T-helper 1 cell treated with Interleukin-12 subunit alpha and Interleukin-12 subunit beta and Interleukin-4 antibody, amounts not matched to agents 30 ng/mL and 1 ng/mL, for 36 hours (primary cell): ENCODE measurements at regions not wholly inside any gene's neighbourhood (a gene's known extent, or its start where the extent isn't known, plus 50 kb on each side); places are given as distances from the start of the nearest gene placed in this dataset.

ENCODE experiments used
- intact Hi-C: fragments of 100-400 bp; cut with micrococcal nuclease; formaldehyde crosslinking; loops from one replicate; pipeline ENCODE4 v1.15.1; 2024

DNA sequence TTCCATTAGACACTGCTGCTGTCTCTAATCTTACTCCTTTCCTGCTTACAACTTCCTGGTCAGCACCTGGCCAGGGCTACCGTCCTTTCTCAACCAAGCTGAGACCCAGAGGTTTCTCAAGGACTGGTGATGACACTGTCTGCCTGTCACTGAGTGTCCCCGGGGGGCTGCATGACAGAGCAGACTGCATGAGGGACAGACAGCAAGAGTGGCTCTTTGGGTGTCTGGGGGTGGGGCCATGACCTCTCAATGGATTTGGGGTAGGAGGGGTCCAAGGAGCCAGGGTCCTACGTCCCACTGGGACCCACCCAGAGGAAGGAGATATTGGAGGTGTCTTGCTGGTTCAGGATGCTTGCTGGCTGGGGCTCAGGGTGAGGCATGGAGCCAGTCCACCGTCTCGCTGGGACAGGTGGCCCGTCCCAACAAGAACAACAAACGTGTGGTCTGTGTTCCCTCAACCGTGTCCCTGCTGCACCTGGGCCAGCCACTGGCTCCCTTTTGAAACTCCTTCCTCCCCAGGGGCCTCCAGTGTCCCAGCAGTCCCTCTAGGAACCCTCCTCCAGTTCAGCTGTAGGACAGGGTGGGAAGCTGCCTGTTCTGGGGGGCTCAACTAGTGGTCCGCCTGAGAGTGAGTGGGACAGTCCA, 344.6 kb upstream of the AJAP1 start:
- intact Hi-C loops, result no loop called here

DNA sequence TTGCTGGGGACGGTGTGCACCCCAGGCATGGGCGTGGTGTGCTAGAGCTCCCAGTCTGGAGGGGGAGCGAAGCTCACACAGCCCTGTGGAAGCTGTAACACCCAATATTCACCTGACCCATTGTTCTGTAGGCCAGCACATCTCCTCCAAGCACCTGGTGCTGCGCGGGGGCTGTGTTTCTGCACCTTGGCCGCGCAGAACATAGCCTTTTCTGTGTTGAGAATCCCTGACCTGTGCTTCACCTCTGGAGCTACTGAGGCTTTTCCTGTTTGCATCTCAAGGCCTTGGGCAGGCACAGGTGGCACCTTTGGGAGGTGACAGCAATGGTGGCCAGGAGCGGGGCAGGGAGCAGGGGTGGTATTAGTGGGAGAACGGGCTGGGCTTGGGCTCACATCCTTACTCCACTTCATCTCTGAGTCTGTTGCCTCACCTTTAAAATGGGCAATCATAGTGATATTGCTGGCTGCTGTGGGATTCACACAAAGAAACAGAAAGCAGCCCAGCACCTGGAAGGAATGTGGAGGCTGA, 343.9 kb upstream of the AJAP1 start:
- intact Hi-C loops, result no loop called here

DNA sequence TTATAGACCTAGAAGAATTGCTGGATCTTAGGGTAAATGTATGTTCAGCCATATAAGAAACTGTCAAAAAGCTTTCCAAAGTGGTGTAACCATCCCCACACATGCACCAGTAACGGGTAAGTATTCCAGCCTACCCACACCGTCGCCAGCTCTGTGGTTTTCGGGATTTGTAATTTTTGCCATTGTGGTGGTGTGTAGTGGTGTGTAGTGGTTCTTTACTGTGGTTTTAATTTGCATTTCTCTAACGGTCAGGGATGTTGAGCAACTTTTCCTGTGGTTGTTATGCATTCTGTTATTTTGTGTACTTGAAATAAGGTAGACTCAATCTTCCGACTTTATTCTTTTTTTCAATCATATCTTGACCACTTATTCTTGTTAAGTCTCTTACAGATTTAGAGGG, 342.4 kb upstream of the AJAP1 start:
- intact Hi-C loops, result no loop called here

DNA sequence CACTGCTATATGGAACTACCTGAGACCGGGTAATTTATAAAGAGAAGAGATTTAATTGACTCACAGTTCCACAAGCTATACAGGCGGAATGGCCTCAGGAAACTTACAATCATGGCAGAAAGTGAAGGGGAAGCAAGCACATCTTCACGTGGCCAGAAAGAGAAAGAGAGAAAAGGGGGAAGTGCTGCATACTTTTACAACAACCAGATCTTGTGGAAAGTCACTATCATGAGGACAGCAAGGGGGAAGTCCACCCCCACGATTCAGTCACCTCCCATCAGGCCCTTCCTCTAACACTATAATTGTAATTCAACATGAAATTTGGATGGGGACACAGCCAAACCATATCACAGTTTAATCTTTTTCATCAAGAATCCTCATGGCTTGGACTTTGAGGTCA, 339.2 kb upstream of the AJAP1 start:
- intact Hi-C loops, result no loop called here

DNA sequence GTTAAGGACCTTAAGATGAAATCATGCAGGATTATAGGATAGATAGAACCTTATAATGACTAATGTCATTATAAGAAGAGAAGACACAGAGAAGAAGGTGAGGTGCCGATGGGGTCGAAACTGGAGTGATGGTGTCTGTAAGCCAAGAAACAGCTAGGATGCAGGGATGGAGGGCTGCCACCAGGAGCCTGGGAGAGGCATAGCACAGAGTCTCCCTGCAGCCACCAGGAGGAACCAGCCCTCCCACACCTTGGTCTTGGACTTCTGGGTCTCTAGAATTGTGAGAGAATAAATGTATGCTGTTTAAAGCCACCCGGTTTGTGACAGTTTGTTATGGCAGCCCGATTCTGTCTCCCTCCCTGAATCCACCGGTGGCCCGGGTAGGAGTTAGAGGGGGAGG, 337.2 kb upstream of the AJAP1 start:
- intact Hi-C loops, result no loop called here

DNA sequence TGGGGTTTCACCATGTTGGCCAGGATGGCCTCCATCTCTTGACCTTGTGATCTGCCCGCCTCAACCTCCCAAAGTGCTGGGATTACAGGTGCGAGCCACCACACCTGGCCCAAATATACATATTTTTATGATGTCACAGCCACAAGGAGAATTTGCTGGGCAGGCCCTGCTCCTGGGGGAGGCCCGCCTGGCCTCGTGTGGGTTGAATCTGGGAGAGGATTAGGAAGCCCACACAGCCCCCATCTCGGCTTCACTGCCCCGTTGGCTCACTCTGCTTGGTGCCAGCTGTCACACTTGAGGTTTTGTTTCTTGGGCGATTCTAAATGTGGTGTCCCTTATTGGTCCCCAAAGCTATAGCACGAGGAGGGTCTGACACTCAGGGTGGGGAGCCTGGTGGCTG, 335.7 kb upstream of the AJAP1 start:
- intact Hi-C loops, result no loop called here

DNA sequence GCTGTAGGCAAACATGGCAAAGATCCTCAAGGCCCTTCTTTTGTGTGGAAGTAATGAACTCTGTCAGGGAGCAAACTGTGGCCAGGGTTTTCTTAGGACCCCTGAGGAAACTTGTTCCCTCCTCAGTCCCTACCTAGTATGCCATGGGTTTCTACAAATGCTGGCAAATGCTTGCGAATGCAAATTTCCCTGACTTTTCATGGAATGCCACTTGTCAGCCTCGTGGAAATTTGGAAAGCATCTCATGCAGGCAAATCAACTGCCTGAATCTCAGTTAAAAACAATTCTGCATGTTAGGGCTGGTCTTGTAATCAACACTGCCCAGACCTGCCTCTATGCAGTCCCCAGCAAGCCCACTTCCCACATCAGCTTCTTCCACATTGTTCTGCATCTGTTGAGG, 334.9 kb upstream of the AJAP1 start:
- intact Hi-C loops, result no loop called here

DNA sequence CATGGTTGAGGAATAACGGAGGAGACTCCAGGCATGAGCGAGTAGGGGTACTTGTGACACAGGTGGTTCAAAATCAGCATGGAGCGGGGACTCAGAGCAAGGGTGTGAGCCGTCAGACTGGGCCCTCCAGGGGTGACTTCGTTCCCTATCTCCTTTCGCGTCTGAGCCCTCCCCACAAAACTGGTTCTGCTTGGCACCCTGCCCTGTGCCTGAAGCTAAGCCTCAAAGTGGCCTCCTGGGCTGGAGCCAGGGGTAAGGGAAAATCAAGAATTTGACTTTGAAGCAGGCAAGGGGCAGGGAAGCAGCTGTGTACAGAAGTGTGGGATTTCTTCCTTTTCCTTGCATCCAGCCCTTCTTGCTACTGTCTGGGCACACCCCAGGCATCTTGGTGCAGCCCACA, 331.5 kb upstream of the AJAP1 start:
- intact Hi-C loops, result no loop called here

DNA sequence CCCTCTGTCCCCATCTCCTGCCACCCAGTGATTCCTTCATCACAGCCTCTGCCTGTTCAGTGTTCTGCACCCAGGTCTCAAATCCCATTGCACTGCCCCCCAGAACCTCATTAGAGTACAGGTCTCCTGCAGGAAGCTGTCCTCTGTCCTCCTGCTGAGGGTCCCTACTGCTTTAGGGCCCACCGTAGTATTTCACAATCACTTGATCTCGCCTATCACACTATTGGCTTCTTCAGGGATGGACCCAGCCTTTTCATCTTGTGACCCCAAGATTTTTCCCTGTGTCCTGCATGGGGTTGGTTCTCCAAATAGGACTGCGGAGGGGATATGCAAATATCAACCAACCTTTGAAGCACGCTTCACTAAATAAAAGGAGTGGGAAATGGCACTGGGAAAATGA, 331.1 kb upstream of the AJAP1 start:
- intact Hi-C loops, result no loop called here

DNA sequence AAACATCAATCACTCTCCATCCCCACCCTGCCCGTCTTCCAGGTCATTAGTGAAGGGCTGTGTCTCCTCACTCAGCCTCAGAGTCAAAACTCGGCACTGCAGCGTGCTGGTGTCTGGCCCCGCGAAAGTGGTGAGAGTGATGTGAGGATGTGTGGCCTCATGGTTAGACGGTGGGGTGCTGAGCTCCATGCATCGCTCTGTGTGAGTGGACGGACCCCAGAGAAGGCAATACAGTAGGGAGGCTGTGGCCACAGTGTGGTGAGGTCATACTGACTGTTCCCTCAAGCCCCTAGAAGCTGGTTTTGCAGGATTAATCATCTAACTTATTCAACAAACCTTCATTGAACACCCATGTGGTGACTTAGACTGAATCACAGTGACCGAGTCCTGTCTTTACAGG, 329.9 kb upstream of the AJAP1 start:
- intact Hi-C loops, result no loop called here

DNA sequence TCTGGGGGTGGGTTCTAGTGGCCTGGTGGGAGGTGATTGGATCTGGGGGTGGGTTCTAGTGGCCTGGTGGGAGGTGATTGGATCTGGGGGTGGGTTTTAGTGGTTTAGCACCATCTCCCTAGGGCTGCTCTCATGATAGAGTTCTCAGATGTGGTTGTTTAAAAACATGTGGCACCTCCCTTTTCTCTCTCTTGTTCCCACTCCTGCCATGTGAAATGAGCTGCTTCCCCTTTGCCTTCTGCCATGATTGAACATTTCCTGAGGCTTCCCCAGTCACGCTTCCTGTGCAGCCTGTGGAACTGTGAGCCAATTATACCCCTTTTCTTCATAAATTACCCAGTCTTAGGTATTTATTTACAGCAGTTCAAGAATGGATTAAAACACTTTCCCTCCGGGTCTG, 327.3 kb upstream of the AJAP1 start:
- intact Hi-C loops, result no loop called here

DNA sequence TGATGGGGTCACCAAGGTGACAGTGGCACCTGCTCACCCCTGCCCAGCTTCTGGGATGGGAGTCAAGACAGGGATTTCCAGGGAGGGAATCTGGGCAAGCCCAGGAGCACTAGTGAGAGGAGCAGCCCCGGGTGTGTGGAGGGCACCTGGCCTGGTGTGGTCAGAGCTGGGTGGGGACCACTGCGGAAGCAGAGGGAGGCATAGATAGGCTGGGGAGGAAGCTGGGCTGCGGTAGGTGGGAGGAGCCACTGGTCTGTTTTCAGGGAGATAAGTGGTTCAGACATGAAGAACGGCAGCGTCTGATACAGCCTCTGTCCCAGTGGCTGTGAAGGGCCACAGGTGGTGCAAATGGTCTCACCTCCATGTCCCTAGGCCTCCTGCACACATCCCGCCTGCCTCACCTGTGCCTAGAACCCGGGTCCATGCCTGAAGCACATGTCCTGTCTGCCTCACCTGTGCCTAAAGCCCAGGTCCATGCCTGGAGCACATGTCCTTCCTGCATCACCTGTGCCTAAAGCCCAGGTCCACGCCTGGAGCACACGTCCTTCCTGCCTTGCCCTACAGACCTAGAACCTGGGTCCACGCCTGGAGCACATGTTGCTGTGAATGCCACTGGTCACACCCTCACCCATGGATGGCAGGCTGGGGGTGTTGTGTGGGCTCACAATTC, 325.9 kb upstream of the AJAP1 start:
- intact Hi-C loops, result no loop called here

DNA sequence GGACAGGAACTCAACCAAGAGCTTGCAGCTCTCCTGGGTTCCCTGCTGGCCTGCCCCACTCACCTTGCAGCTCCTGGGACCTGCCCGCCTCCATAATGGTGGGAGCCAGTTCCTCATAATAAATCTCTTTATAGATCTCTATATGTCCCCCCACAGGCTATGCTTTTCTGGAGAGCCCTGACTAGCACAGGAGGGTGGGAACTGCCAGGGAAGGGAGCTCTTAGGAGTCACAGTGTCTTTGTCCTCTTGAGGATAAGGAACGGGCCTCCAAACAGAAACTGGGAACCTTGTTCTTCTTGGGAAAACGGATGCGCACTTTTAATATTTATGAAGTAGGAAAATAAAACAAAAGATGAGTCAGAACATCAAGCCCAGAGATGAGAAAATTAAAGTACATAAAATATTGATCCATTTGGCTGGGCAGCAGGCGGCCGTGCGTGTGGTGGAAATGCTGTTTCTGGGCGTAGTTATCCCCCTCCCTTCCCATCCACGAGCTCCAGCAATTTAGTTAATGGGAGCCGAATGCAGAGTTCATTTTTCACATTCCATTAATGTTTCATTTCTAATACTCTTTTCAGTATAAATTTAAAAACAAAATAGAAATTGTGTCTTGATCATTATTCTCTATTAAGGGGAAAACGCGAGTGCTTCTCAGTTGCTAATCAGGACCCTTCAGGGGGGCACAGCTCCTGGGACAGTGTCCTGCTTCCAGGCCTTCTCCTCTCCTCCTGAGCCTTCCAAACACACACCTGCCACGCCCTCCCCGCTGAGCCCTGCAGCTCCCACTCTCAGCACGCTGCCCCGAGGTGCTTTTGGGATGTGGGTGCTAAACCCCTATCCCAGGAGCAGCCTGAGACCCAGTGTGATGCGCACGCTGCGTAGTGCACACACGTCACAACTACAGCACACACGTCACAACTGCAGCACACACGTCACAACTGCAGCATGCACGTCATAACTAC, 323.3 kb upstream of the AJAP1 start:
- intact Hi-C loops, result no loop called here

DNA sequence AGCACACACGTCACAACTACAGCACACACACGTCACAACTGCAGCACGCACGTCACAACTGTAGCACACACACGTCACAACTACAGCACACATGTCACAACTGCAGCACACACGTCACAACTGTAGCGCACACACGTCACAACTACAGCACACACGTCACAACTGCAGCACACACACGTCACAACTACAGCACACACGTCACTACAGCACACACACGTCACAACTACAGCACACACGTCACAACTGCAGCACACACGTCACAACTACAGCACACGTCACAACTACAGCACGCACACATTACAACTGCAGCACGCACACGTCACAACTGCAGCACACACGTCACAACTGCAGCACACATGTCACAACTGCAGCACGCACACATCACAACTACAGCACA, 322.6 kb upstream of the AJAP1 start:
- intact Hi-C loops, result no loop called here

DNA sequence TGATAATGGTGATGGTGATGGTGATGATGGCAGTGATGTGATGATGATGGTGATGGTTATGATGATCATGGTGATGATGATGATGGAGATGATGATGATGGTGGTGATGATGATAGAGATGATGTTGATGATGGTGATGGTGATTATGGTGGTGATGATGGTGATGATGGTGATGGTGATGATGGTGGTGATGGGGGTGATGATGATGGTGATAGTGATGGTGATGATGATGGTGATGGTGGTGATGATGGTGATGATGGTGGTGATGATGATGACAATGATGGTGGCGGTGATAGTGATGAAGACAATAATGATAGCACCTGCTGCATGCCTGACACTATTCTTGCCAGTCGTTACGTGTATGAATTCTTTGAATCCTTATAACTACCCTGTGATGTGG, 317.9 kb upstream of the AJAP1 start:
- intact Hi-C loops, result no loop called here

DNA sequence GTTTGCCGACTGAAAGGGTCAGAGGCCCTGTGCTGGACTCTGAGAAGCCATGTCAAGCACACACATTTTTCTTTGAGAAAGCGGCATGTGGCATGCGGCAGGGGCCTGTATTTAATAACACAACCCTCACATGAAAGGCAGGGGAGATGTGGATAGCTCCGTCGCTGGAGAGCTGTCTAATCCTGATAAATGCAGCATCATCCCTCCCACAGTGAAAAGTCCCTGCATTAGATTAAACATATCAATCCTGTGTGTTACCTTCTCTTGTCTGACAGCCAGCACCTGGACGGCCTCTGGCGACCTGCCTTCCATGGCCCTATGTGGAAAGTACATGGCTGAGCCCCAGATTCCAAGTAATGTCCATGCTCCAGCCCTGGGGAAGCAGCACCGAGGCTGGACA, 313.0 kb upstream of the AJAP1 start:
- intact Hi-C loops, result no loop called here

DNA sequence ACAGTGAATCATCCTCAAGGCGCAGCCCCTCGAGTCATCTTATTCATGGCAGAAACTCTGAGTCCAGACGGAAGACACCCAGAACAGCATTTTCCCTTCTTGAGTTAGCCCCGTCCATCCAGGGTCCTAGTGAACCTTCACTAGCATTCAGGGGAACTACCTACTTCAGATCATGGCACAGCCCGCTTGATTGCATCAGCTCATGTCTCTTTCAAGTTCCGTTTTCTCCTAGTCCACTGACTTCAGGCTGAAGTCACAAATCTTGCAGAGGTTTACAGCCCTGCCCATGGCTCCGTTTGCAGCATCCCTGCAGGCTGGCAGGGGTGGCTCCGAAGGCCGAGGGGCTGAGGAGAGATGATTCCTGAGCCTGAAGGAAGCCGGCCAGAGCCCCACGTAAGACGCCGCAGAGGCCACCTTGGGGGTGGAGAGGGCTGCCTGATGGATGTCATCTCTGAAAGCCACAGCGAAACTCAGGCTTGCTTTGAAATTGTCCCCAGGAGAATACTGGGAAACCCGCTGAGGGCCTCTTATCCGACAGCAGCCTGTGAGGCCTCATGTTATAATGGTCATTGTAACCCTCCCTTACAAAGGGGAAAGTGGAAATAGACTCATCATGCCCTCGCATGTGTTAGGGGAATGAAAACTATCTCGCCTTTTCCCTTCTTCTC, 310.2 kb upstream of the AJAP1 start:
- intact Hi-C loops, result no loop called here

DNA sequence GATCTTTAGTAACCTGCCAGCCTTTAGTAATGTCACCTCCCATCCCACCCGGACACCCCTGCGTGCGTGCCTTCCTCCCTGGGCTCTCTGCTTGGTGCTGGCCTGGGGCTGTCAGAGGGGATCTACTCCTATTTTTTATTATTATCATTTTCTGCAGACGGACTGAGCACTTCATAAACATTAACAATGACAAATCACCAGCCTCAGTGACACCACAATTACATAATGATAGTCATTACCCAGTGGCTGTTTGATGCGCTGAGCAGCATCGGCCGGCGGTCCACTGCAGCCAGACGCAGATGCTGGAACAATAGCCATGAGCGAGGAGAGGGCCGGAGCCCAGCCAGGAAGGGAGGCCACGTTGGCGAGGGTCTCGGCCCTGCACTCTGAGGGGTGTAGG, 309.3 kb upstream of the AJAP1 start:
- intact Hi-C loops, result no loop called here

DNA sequence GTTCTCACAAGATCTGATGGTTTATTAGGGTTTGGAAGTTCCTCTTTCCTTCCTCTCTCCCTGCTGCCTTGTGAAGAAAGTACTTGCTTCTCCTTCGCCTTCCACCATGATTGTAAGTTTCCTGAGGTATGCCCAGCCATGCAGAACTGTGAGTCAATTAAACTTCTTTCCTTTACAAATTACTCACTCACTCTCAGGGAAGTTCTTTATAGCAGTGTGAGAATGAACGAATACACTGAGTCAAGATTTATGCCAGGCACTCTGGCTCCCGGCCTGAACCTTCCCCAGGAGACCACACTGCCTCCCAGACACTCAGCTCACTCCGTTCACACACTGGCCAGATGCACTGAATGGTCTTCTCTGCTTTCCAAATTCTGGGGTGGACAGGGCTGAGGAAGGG, 308.3 kb upstream of the AJAP1 start:
- intact Hi-C loops, result no loop called here

DNA sequence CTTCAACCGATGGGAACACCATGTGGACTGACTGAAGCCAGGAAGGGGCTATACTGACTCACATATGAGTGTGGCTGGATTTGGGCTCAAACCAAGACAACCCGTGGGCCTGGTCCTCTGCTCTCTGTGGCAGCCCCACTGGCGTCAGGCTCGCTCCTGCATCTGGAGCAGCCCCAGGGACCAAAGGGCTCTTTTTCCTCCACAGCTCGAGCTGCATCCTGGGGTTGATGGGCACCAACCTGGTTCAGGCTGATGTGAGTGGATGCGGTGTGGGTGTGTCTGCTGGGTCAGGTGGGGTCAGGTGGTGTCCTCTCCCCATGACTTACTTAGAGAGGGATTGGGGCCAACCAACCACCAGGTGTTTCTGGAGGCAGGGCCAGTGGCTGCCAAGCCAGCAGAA, 303.0 kb upstream of the AJAP1 start:
- intact Hi-C loops, result no loop called here

DNA sequence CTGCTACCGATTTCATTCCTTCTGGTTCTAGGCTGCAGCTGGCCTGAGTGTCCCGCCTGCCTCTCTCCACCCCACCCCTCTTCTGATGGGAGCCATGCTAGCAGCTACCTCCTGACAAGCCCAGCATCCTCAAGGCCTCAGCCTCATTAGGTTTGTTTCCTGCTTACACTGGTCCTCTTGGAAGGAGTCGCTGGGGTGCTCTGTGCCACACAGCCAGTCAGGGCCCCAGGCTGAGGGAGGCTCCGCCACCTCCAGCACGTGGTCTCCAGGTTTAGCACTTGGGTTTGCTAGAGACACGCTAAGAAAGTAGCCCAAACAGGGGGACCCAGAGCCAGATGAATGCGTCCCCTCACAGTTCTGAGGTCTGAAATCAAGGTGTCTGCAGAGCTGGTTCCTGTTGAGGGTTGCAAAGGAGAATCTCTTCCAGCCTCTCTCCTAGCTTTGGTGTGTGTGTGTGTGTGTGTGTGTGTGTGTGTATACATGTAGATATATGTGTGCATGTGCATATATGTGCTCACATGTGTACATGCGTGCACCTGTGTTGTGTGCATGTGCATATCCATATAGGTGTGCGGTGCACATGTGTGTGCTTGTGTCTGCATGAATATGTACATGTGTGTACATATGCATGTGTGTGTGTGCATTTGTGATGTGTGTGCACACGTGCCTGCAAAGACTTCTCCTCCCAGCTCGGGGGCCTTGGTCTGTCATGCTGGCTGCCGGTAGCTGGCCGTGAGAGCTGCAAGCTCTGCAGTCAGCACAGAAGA, 301.1 kb upstream of the AJAP1 start:
- intact Hi-C loops, result no loop called here
